ENCODE measurements at regions not wholly inside any gene's neighbourhood (a gene's known extent, or its start where the extent isn't known, plus 50 kb on each side); places are given as distances from the start of the nearest gene placed in this dataset.

DNA sequence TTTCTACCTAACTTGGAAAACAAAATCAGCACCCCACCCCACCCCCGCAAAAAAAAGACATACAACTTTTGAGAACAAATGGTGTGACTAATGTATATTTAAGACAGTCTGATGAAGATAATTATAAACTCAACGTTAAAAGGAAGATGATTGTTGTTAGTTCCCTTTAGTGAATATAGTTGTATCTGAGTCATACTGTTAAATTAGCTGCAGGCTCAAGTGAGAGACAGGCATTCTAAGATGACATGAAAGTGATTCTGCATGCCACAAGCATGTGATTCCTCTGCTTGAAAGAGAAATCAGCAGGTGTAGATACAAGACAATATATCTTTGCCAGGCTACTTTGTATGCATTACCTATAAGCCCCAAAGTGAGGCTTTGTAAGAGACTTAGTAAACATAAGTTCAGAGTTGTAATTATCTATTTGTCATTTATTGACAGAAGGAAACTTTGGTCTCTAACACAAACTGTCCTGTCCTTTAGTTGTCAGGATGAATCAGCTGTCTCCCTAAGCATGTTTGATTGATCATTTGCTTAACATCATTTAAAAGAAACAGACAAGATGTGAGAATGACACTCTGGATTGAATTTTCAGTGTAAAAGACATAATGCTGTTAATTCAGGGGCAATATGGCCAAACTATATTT is 319.4 kb upstream of the HTR2A start:
- no peak overlapping the region for H3K4me3 ChIP-seq (replicated peaks in 1 of 3; ENCODE audit: insufficient read depth in 1 of 3, low read depth in 1 of 3, low read length in 3 of 3)

DNA sequence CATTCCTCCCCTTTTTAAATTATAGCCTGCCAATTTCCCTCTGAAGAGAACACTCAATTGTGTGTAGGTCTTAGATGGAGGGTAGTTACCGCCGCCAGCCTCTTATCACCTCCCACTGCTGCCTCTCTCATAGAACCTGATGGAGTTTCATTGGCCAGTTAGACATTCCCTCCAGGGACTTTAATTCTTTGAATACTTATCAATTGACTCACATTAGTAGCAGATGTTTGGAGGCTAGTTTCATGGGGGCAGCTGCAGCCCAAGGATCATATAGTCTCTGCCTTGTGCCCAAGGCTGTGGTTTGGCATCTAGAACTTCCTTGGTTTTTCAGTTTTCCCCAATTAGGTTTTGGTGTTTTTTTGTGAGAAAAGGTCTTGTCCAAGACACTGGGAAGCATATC is 318.9 kb upstream of the HTR2A start:
- no peak overlapping the region for H2AFZ ChIP-seq (ENCODE audit: low read depth, low read length)
- H3K4me1 ChIP-seq (ENCODE audit: control insufficient read depth, extremely low read depth, insufficient read depth, low read length): no peaks in the 10 kb centered on the region
- ChIA-PET CTCF (no interaction called here), POLR2A (no interaction called here)
- H3K4me3 ChIP-seq (replicated peaks in 1 of 3; ENCODE audit: insufficient read depth in 1 of 3, low read depth in 1 of 3, low read length in 3 of 3): no peak overlapping the region
- no peak overlapping the region for H3K27ac ChIP-seq (ENCODE audit: insufficient read depth, low read depth, low read length)
- no peak for FAIRE-seq
- dilution Hi-C loops (cut with MboI; ENCODE audit: extremely low pct_ligation_motif_present, low sequenced_read_pairs): no loop called here
- H3K79me2 ChIP-seq (ENCODE audit: control insufficient read depth, insufficient read depth, low read length): no peaks in the 10 kb centered on the region
- H3K4me2 ChIP-seq (ENCODE audit: insufficient read depth, low read length): no peak overlapping the region
- H3K9ac ChIP-seq (replicated peaks; ENCODE audit: extremely low read depth, insufficient read depth, low read length): no peak overlapping the region
- peaks cover 5% of the 10 kb centered on the region for H3K9me3 ChIP-seq (replicated peaks; ENCODE audit: control insufficient read depth, insufficient read depth, low read length)
- BruUV-seq (replicated peaks): no TSS peak
- H4K20me1 ChIP-seq (replicated peaks; ENCODE audit: control insufficient read depth, extremely low read depth, insufficient read depth, low read length): no peaks in the 10 kb centered on the region
- H3K27me3 ChIP-seq (ENCODE audit: control insufficient read depth in 2 of 2, insufficient read depth in 2 of 2, low read length in 2 of 2): no peaks in the 10 kb centered on the region
- no peak for DNase-seq (ENCODE audit: low read depth, low spot score)
- no peaks in the 10 kb centered on the region for H3K36me3 ChIP-seq (ENCODE audit: control insufficient read depth in 2 of 2, extremely low read depth in 1 of 2, insufficient read depth in 2 of 2, low read length in 2 of 2)
- TF ChIP-seq EZH2 (IDR thresholded peaks at IDR 0.05; ENCODE audit: borderline replicate concordance, low read depth, low read length, severe bottlenecking) (no peak), GATA2 (IDR thresholded peaks at IDR 0.05; ENCODE audit: insufficient read depth, insufficient read length, low read depth, low read length) (no peak), MYC (IDR thresholded peaks at IDR 0.05; ENCODE audit: low read depth, low read length) (no peak), POLR2AphosphoS5 (IDR thresholded peaks at IDR 0.05; ENCODE audit: insufficient read depth, low read depth, low read length) (no peak), POLR2A (IDR thresholded peaks at IDR 0.05; ENCODE audit: low read depth, low read length) (no peak), JUN (IDR thresholded peaks at IDR 0.05; ENCODE audit: borderline replicate concordance, insufficient read depth, insufficient read length, low read depth) (no peak), FOS (IDR thresholded peaks at IDR 0.05; ENCODE audit: borderline replicate concordance, insufficient read depth, low read length) (no peak)
- TF ChIP-seq, protein P1, sequence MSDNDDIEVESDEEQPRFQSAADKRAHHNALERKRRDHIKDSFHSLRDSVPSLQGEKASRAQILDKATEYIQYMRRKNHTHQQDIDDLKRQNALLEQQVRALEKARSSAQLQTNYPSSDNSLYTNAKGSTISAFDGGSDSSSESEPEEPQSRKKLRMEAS (IDR thresholded peaks at IDR 0.05; ENCODE audit: insufficient read depth, insufficient read length): no peak
- TF ChIP-seq, protein P2, sequence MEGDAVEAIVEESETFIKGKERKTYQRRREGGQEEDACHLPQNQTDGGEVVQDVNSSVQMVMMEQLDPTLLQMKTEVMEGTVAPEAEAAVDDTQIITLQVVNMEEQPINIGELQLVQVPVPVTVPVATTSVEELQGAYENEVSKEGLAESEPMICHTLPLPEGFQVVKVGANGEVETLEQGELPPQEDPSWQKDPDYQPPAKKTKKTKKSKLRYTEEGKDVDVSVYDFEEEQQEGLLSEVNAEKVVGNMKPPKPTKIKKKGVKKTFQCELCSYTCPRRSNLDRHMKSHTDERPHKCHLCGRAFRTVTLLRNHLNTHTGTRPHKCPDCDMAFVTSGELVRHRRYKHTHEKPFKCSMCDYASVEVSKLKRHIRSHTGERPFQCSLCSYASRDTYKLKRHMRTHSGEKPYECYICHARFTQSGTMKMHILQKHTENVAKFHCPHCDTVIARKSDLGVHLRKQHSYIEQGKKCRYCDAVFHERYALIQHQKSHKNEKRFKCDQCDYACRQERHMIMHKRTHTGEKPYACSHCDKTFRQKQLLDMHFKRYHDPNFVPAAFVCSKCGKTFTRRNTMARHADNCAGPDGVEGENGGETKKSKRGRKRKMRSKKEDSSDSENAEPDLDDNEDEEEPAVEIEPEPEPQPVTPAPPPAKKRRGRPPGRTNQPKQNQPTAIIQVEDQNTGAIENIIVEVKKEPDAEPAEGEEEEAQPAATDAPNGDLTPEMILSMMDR (IDR thresholded peaks at IDR 0.05; ENCODE audit: extremely low read depth in 1 of 2, insufficient read depth in 1 of 2, low read depth in 1 of 2, low read length in 2 of 2): no peak
- intact Hi-C loops (cut with micrococcal nuclease): no loop called here
- H3K9me1 ChIP-seq (replicated peaks; ENCODE audit: control insufficient read depth, extremely low read depth, insufficient read depth, low read length): no peaks in the 10 kb centered on the region

More for the DNA sequence above, 319.4 kb upstream of the HTR2A start:
- Histone ChIP-seq H3K36me3 (ENCODE audit: control insufficient read depth in 2 of 2, extremely low read depth in 1 of 2, insufficient read depth in 2 of 2, low read length in 2 of 2) (no peaks in the 10 kb centered on the region), H3K9me3 (replicated peaks; ENCODE audit: control insufficient read depth, insufficient read depth, low read length) (peaks cover 5% of the 10 kb centered on the region), H2AFZ (ENCODE audit: low read depth, low read length) (no peak overlapping the region), H3K9ac (replicated peaks; ENCODE audit: extremely low read depth, insufficient read depth, low read length) (no peak overlapping the region), H3K27me3 (ENCODE audit: control insufficient read depth in 2 of 2, insufficient read depth in 2 of 2, low read length in 2 of 2) (no peaks in the 10 kb centered on the region), H3K27ac (ENCODE audit: insufficient read depth, low read depth, low read length) (no peak overlapping the region), H3K4me2 (ENCODE audit: insufficient read depth, low read length) (no peak overlapping the region), H3K4me1 (ENCODE audit: control insufficient read depth, extremely low read depth, insufficient read depth, low read length) (no peaks in the 10 kb centered on the region), H3K79me2 (ENCODE audit: control insufficient read depth, insufficient read depth, low read length) (no peaks in the 10 kb centered on the region), H3K9me1 (replicated peaks; ENCODE audit: control insufficient read depth, extremely low read depth, insufficient read depth, low read length) (no peaks in the 10 kb centered on the region), H4K20me1 (replicated peaks; ENCODE audit: control insufficient read depth, extremely low read depth, insufficient read depth, low read length) (no peaks in the 10 kb centered on the region)
- POLR2A ChIA-PET: no interaction called here
- no peak for TF ChIP-seq POLR2A (IDR thresholded peaks at IDR 0.05; ENCODE audit: low read depth, low read length)
- TF ChIP-seq, protein P1 (IDR thresholded peaks at IDR 0.05; ENCODE audit: insufficient read depth, insufficient read length): no peak
- dilution Hi-C loops (cut with MboI; ENCODE audit: extremely low pct_ligation_motif_present, low sequenced_read_pairs) (no loop called here), intact Hi-C loops (cut with micrococcal nuclease) (no loop called here)
- no peak for FAIRE-seq
- DNase-seq (ENCODE audit: low read depth, low spot score): no peak
- CTCF ChIA-PET: no interaction called here
- no TSS peak for BruUV-seq (replicated peaks)
